GM23338 (cell line): ENCODE measurements at regions not wholly inside any gene's neighbourhood (a gene's known extent, or its start where the extent isn't known, plus 50 kb on each side); places are given as distances from the start of the nearest gene placed in this dataset.

Source experiments
- ATAC-seq: fragments of 200-7000 bp; cut with Tn5 transposase; 3 replicates; pipeline ENCODE4 v1.9.1; 2020
- DNase-seq: peaks from one replicate; pipeline ENCODE4 v3.0.0-alpha.2; 2015; ENCODE audit warnings: low spot score
- H2AFZ ChIP-seq: fragments of 200-600 bp; sonication (generic); 2 replicates; pipeline ENCODE4 v1.8.0; 2016; ENCODE audit warnings: antibody characterized with exemption, mild to moderate bottlenecking, moderate library complexity
- H3F3A ChIP-seq: fragments of 200-600 bp; sonication (generic); replicated peaks from 2 replicates; pipeline ENCODE4 v1.8.0; 2017; ENCODE audit warnings: antibody characterized with exemption, mixed run types, low read depth
- H3K27ac ChIP-seq: fragments of 200-600 bp; sonication (generic); 2 replicates; pipeline ENCODE4 v1.6.1; 2016; ENCODE audit warnings: low read depth
- H3K27me3 ChIP-seq: fragments of 200-600 bp; sonication (generic); 2 replicates; pipeline ENCODE4 v1.8.0; 2016; ENCODE audit warnings: mild to moderate bottlenecking, mixed run types, moderate library complexity; ENCODE audit not compliant: insufficient read depth
- H3K36me3 ChIP-seq: fragments of 200-600 bp; sonication (generic); 2 replicates; pipeline ENCODE4 v1.8.0; 2016; ENCODE audit warnings: mild to moderate bottlenecking; ENCODE audit not compliant: insufficient read depth
- H3K4me1 ChIP-seq: fragments of 200-600 bp; sonication (generic); 2 replicates; pipeline ENCODE4 v1.8.0; 2016; ENCODE audit warnings: mild to moderate bottlenecking, moderate library complexity; ENCODE audit not compliant: insufficient read depth
- H3K4me2 ChIP-seq: fragments of 200-600 bp; sonication (generic); 2 replicates; pipeline ENCODE4 v1.7.1; 2017; ENCODE audit warnings: mixed run types
- H3K4me3 ChIP-seq: fragments of 200-600 bp; sonication (generic); 2 replicates; pipeline ENCODE4 v1.6.1; 2016; ENCODE audit warnings: mixed run types
- H3K79me2 ChIP-seq: fragments of 200-600 bp; sonication (generic); replicated peaks from 2 replicates; pipeline ENCODE4 v1.8.0; 2017; ENCODE audit warnings: mild to moderate bottlenecking; ENCODE audit not compliant: insufficient read depth
- H3K9me2 ChIP-seq: fragments of 200-600 bp; sonication (generic); 2 replicates; pipeline ENCODE4 v1.8.0; 2017; ENCODE audit not compliant: insufficient read depth
- H4K20me1 ChIP-seq: fragments of 200-600 bp; sonication (generic); replicated peaks from 2 replicates; pipeline ENCODE4 v1.8.0; 2017; ENCODE audit warnings: mild to moderate bottlenecking; ENCODE audit not compliant: insufficient read depth
- H3K27ac Mint-ChIP-seq: 2 replicates; pipeline ENCODE4 v1.8.0; 2020; ENCODE audit warnings: inconsistent platforms, mild to moderate bottlenecking, moderate library complexity, mixed read lengths
- H3K27me3 Mint-ChIP-seq: 3 replicates; pipeline ENCODE4 v1.8.0; 2022; ENCODE audit warnings: low read depth, mild to moderate bottlenecking, moderate library complexity, mixed read lengths, inconsistent platforms; ENCODE audit not compliant: insufficient read depth, poor library complexity
- H3K36me3 Mint-ChIP-seq: 3 replicates; pipeline ENCODE4 v1.8.0; 2021; ENCODE audit warnings: low read depth, mild to moderate bottlenecking, inconsistent platforms, moderate library complexity, mixed read lengths
- H3K4me1 Mint-ChIP-seq: 3 replicates; pipeline ENCODE4 v1.8.0; 2020; ENCODE audit warnings: mild to moderate bottlenecking, inconsistent platforms, mixed read lengths
- H3K4me3 Mint-ChIP-seq: 3 replicates; pipeline ENCODE4 v1.8.0; 2021; ENCODE audit warnings: moderate library complexity, mild to moderate bottlenecking, inconsistent platforms, mixed read lengths
- H3K9me3 Mint-ChIP-seq: 3 replicates; pipeline ENCODE4 v1.8.0; 2020; ENCODE audit warnings: moderate library complexity, mild to moderate bottlenecking, inconsistent platforms, mixed read lengths
- CREB1 ChIP-seq: fragments of 250-450 bp; sonication (Bioruptor Pico); IDR thresholded peaks from 2 replicates; pipeline ENCODE4 v1.5.0; 2020; ENCODE audit warnings: low read depth, mild to moderate bottlenecking, moderate library complexity
- CTCF ChIP-seq, 2 experiments: fragments of 200-600 bp in 1 of 2; sonication (generic) in 1 of 2; conservative IDR thresholded peaks; 2 replicates each; pipeline versions ENCODE4 v1.5.1 to v1.6.1; 2016 to 2017; ENCODE audit warnings: antibody characterized with exemption in 2 of 2, low read depth in 2 of 2, mild to moderate bottlenecking in 2 of 2, moderate library complexity in 1 of 2
- ETS1 ChIP-seq: IDR thresholded peaks from 2 replicates; pipeline ENCODE4 v1.6.1; 2016; ENCODE audit warnings: antibody characterized with exemption
- JUNB ChIP-seq: IDR thresholded peaks from one replicate; pipeline ENCODE4 v1.6.1; 2016; ENCODE audit warnings: antibody characterized with exemption; ENCODE audit not compliant: unreplicated experiment
- REST ChIP-seq: IDR thresholded peaks from one replicate; pipeline ENCODE4 v1.6.1; 2018; ENCODE audit warnings: antibody characterized with exemption; ENCODE audit not compliant: unreplicated experiment

- no peak for TF ChIP-seq REST
Measured at GRCh38 chr2:144041612-144042011, 478.3 kb downstream of the ZEB2 start (continued).

GRCh38 chr2:144040834-144041233 is 479.1 kb downstream of the ZEB2 start:
- H3K36me3 Mint-ChIP-seq, result no peaks in the 10 kb centered on the region
- H4K20me1 ChIP-seq, result no peaks in the 10 kb centered on the region
- TF ChIP-seq ETS1 (no peak), JUNB (no peak), CREB1 (CRISPR knock-in tag) (no peak), REST (no peak), CTCF (conservative IDR thresholded peaks at IDR 0.05; ENCODE audit: low read depth in 2 of 2) (no peak)
- peaks cover 7% of the 10 kb centered on the region; the same call in 1 of the 2 replicates for H3K4me1 ChIP-seq
- H3K27ac Mint-ChIP-seq, result no peak overlapping the region
- H3K4me3 Mint-ChIP-seq, result no peak overlapping the region
- no peaks in the 10 kb centered on the region for H3K9me2 ChIP-seq
- DNase-seq (no peak), ATAC-seq (no peak)
- no peaks in the 10 kb centered on the region for H3K9me3 Mint-ChIP-seq
- peaks cover 12% of the 10 kb centered on the region for H3K4me1 Mint-ChIP-seq
- H3K4me2 ChIP-seq, result no peak overlapping the region
- no peak overlapping the region for H3K27ac ChIP-seq
- no peak overlapping the region for H3K4me3 ChIP-seq
- no peaks in the 10 kb centered on the region for H3K27me3 Mint-ChIP-seq
- no peaks in the 10 kb centered on the region for H3F3A ChIP-seq
- no peaks in the 10 kb centered on the region for H3K79me2 ChIP-seq
- H3K36me3 ChIP-seq, result no peaks in the 10 kb centered on the region
- H3K27me3 ChIP-seq, result no peaks in the 10 kb centered on the region
- H2AFZ ChIP-seq, result no peak overlapping the region
